IMR-90 (cell line): ENCODE measurements at regions not wholly inside any gene's neighbourhood (a gene's known extent, or its start where the extent isn't known, plus 50 kb on each side); places are given as distances from the start of the nearest gene placed in this dataset.

Source experiments
- ATAC-seq: fragments of 200-7000 bp; cut with Tn5 transposase; 2 replicates; pipeline ENCODE4 v1.9.1; 2020; ENCODE audit warnings: low read depth, mild to moderate bottlenecking, moderate library complexity
- BruUV-seq: library from RNA; stranded (reverse); fragments of 400-500 nt; replicated peaks from 2 replicates; lab custom pipeline; 2021; lab: Mats Ljungman, UMichigan
- CTCF ChIA-PET: fragments of 300-600 bp; formaldehyde crosslinking; extraction: SDS; loops from one replicate; lab custom pipeline; 2021; ENCODE audit warnings: antibody characterized with exemption; lab: Yijun Ruan, JAX
- POLR2A ChIA-PET: fragments of 300-600 bp; sonication (Branson Sonifier 250); formaldehyde crosslinking; loops from one replicate; lab custom pipeline; 2022; ENCODE audit warnings: antibody characterized with exemption; ENCODE audit not compliant: unreplicated experiment; lab: Charles Lee
- DNase-seq: peaks from one replicate; pipeline ENCODE4 v3.0.0; 2013
- H2AFZ ChIP-seq: replicated peaks from 2 replicates; pipeline ENCODE3; 2013; ENCODE audit warnings: low read length, mild to moderate bottlenecking; ENCODE audit not compliant: poor library complexity
- H2AK5ac ChIP-seq: 2 replicates; pipeline ENCODE4 v1.6.1; 2013; ENCODE audit warnings: low read depth, low read length, inconsistent platforms
- H2AK9ac ChIP-seq: replicated peaks from 2 replicates; pipeline ENCODE3; 2013; ENCODE audit warnings: mild to moderate bottlenecking, low read depth, low read length, moderate library complexity; ENCODE audit not compliant: poor library complexity
- H2BK120ac ChIP-seq: 2 replicates; pipeline ENCODE4 v1.6.1; 2013; ENCODE audit warnings: low read depth, low read length, inconsistent platforms
- H2BK15ac ChIP-seq: 3 replicates; pipeline ENCODE4 v1.6.1; 2013; ENCODE audit warnings: low read depth, low read length, inconsistent platforms
- H2BK20ac ChIP-seq: 2 replicates; pipeline ENCODE4 v1.6.1; 2013; ENCODE audit warnings: low read depth, mild to moderate bottlenecking, inconsistent platforms, low read length, moderate library complexity
- H2BK5ac ChIP-seq: 2 replicates; pipeline ENCODE4 v1.6.1; 2013; ENCODE audit warnings: mild to moderate bottlenecking, low read depth, low read length, inconsistent platforms; ENCODE audit not compliant: poor library complexity, severe bottlenecking
- H3K14ac ChIP-seq: replicated peaks from 2 replicates; pipeline ENCODE4 v1.6.1; 2013; ENCODE audit warnings: low read depth, low read length, inconsistent platforms
- H3K18ac ChIP-seq: 2 replicates; pipeline ENCODE4 v1.6.1; 2013; ENCODE audit warnings: low read depth, low read length, control low read depth
- H3K23ac ChIP-seq: 2 replicates; pipeline ENCODE4 v1.6.1; 2013; ENCODE audit warnings: low read depth, low read length, inconsistent platforms
- H3K27ac ChIP-seq: 2 replicates; pipeline ENCODE4 v1.5.1; 2013; ENCODE audit warnings: mild to moderate bottlenecking, control low read depth, low read length; ENCODE audit not compliant: insufficient read depth
- H3K27me3 ChIP-seq: 2 replicates; pipeline ENCODE4 v1.6.1; 2013; ENCODE audit warnings: low read length; ENCODE audit not compliant: control insufficient read depth, insufficient read depth
- H3K36me3 ChIP-seq: 2 replicates; pipeline ENCODE4 v1.6.1; 2013; ENCODE audit warnings: low read length, mixed read lengths; ENCODE audit not compliant: control insufficient read depth, insufficient read depth
- H3K4ac ChIP-seq: 2 replicates; pipeline ENCODE4 v1.6.1; 2013; ENCODE audit warnings: low read depth, low read length, inconsistent platforms
- H3K4me1 ChIP-seq: 2 replicates; pipeline ENCODE4 v1.6.1; 2013; ENCODE audit warnings: low read length, mixed read lengths; ENCODE audit not compliant: control insufficient read depth, insufficient read depth
- H3K4me2 ChIP-seq: 2 replicates; pipeline ENCODE4 v1.6.1; 2013; ENCODE audit warnings: low read depth, mild to moderate bottlenecking, control low read depth, low read length, moderate library complexity
- H3K4me3 ChIP-seq: 2 replicates; pipeline ENCODE4 v1.5.1; 2013; ENCODE audit warnings: low read depth, mild to moderate bottlenecking, control low read depth, low read length, moderate library complexity; ENCODE audit not compliant: insufficient read depth
- H3K56ac ChIP-seq: 2 replicates; pipeline ENCODE4 v1.6.1; 2013; ENCODE audit warnings: low read length, inconsistent platforms; ENCODE audit not compliant: insufficient read depth; ENCODE audit errors: extremely low read depth
- H3K79me1 ChIP-seq, 2 experiments: 2 replicates each; pipeline ENCODE4 v1.6.1; 2013; ENCODE audit warnings: low read length in 2 of 2, inconsistent platforms in 1 of 2, low read depth in 1 of 2
- H3K9ac ChIP-seq: 2 replicates; pipeline ENCODE4 v1.6.1; 2013; ENCODE audit warnings: low read depth, low read length, control low read depth
- H3K9me1 ChIP-seq: 2 replicates; pipeline ENCODE4 v1.6.1; 2013; ENCODE audit warnings: low read length, inconsistent platforms; ENCODE audit not compliant: insufficient read depth
- H3K9me3 ChIP-seq: 2 replicates; pipeline ENCODE4 v1.6.1; 2013; ENCODE audit warnings: low read length; ENCODE audit not compliant: control insufficient read depth, insufficient read depth
- H4K20me1 ChIP-seq: 2 replicates; pipeline ENCODE4 v1.6.1; 2013; ENCODE audit warnings: low read length, inconsistent platforms; ENCODE audit not compliant: insufficient read depth
- H4K5ac ChIP-seq: 2 replicates; pipeline ENCODE4 v1.6.1; 2013; ENCODE audit warnings: mild to moderate bottlenecking, low read depth, low read length, control low read depth
- H4K8ac ChIP-seq, 2 experiments: 2 replicates each; pipeline ENCODE4 v1.6.1; 2013; ENCODE audit warnings: low read depth in 2 of 2, low read length in 2 of 2, control low read depth in 1 of 2, inconsistent platforms in 1 of 2
- H4K91ac ChIP-seq: 2 replicates; pipeline ENCODE4 v1.6.1; 2013; ENCODE audit warnings: low read depth, low read length, inconsistent platforms; ENCODE audit not compliant: insufficient read depth
- CEBPB ChIP-seq: IDR thresholded peaks from 2 replicates; pipeline ENCODE4 v1.6.1; 2012; ENCODE audit warnings: low read depth, low read length, improper control_type of control experiment
- MXI1 ChIP-seq: IDR thresholded peaks from 2 replicates; pipeline ENCODE4 v1.6.1; 2012; ENCODE audit warnings: low read depth, mild to moderate bottlenecking, low read length, moderate library complexity, borderline replicate concordance
- NFE2L2 ChIP-seq: fragments of 150-350 bp; IDR thresholded peaks from 2 replicates; pipeline ENCODE4 v1.6.1; 2016; ENCODE audit warnings: low read depth, mild to moderate bottlenecking, low read length
- RAD21 ChIP-seq: IDR thresholded peaks from 2 replicates; pipeline ENCODE4 v1.6.1; 2012; ENCODE audit warnings: low read length, improper control_type of control experiment
- WGBS, 2 experiments: methylation state at CpG; one replicate each; pipeline versions ENCODE4 v1.1.5 to v1.1.7; 2013; ENCODE audit warnings: missing lambda C conversion rate in 2 of 2; ENCODE audit not compliant: insufficient read length in 1 of 2; ENCODE audit errors: extremely low coverage in 2 of 2; 5-methylcytosine and 5-hydroxymethylcytosine counted together
- dilution Hi-C: fragments of 300-500 bp; cut with HindIII; formaldehyde crosslinking; loops from one replicate; pipeline ENCODE4 v1.14.3; 2018; ENCODE audit warnings: low sequenced_read_pairs; ENCODE audit not compliant: unreplicated experiment
- in situ Hi-C: fragments of 300-500 bp; cut with MboI; formaldehyde crosslinking; loops from 3 replicates; pipeline ENCODE4 v1.14.3; 2019; ENCODE audit warnings: low sequenced_read_pairs, inconsistent platforms, mixed read lengths
- intact Hi-C: fragments of 100-400 bp; cut with micrococcal nuclease; formaldehyde crosslinking; loops from 2 replicates; pipeline ENCODE4 v1.10.0; 2022
- TF ChIP-seq, protein P1 (sequence below): conservative IDR thresholded peaks from 2 replicates; pipeline ENCODE4 v1.5.1; 2012; ENCODE audit warnings: mild to moderate bottlenecking, low read depth, low read length, improper control_type of control experiment

DNA sequence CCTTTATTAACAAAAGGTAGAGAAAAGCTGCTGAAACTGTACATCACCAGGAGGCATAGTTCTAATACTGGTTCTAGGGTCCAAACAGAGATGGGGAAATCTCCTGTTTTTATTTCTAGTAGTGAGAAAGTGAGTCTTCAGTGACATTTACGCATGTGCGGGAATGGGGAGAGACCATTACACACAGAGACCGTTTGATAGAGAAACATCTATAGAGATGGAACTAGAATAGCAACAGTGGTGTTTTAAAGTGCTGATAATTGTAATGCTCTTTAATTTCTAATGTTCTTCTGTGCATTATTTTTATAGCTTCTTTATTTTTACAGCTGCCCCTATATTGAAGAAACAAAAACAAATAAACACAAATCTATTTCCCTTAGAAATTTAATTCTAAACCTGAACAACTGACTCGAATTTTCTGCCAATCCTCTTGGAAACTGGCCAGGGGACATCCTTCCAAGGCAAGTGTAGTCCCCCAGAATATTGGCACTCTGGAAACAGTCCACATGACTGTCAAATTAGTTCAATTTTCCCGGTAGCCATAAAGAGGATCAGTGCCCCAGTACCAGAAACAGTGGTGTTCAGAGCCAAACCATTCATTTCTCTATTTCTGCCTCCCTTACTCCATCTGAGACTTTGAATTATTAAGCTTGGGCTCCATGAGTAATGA is 260.9 kb downstream of the ICOS start:
- Histone ChIP-seq H3K14ac (no peak overlapping the region), H4K8ac (no peak overlapping the region), H3K4me2 (no peak overlapping the region), H3K36me3 (no peaks in the 10 kb centered on the region), H2AK5ac (no peak overlapping the region), H2BK20ac (no peak overlapping the region), H3K18ac (no peak overlapping the region), H3K27me3 (peaks cover 6% of the 10 kb centered on the region), H3K4me1 (no peaks in the 10 kb centered on the region), H3K9me1 (no peaks in the 10 kb centered on the region), H3K79me1 (no peaks in the 10 kb centered on the region), H2AFZ (no peak overlapping the region), H3K23ac (no peak overlapping the region), H3K56ac (no peak overlapping the region), H3K4ac (no peak overlapping the region), H3K9me3 (no peaks in the 10 kb centered on the region), H3K27ac (no peak overlapping the region), H2AK9ac (no peak overlapping the region), H3K4me3 (no peak overlapping the region), H4K20me1 (no peaks in the 10 kb centered on the region), H4K5ac (no peak overlapping the region), H2BK15ac (no peak overlapping the region), H3K9ac (no peak overlapping the region), H4K91ac (no peak overlapping the region), H2BK5ac (no peak overlapping the region), H2BK120ac (no peak overlapping the region)
- dilution Hi-C loops (no loop called here), in situ Hi-C loops (no loop called here), intact Hi-C loops (no loop called here)
- CTCF ChIA-PET = no interaction called here
- TF ChIP-seq, protein P1, sequence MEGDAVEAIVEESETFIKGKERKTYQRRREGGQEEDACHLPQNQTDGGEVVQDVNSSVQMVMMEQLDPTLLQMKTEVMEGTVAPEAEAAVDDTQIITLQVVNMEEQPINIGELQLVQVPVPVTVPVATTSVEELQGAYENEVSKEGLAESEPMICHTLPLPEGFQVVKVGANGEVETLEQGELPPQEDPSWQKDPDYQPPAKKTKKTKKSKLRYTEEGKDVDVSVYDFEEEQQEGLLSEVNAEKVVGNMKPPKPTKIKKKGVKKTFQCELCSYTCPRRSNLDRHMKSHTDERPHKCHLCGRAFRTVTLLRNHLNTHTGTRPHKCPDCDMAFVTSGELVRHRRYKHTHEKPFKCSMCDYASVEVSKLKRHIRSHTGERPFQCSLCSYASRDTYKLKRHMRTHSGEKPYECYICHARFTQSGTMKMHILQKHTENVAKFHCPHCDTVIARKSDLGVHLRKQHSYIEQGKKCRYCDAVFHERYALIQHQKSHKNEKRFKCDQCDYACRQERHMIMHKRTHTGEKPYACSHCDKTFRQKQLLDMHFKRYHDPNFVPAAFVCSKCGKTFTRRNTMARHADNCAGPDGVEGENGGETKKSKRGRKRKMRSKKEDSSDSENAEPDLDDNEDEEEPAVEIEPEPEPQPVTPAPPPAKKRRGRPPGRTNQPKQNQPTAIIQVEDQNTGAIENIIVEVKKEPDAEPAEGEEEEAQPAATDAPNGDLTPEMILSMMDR = no peak
- no peak for TF ChIP-seq MXI1
- no peak for TF ChIP-seq CEBPB
- no peak for TF ChIP-seq NFE2L2
- no peak for TF ChIP-seq RAD21
- WGBS, 2 experiments = 42% methylated on average over 4 of the region's 5 CpGs; no CpG with 5 or more reads in 1 of the 2 experiments
- ATAC-seq (no peak), DNase-seq (no peak)
- BruUV-seq = no TSS peak
- POLR2A ChIA-PET = no interaction called here
